LoVo (cell line): ENCODE measurements at regions not wholly inside any gene's neighbourhood (a gene's known extent, or its start where the extent isn't known, plus 50 kb on each side); places are given as distances from the start of the nearest gene placed in this dataset.
A peak's percentile ranks its signal among the peaks of the same experiment; 100 is the strongest.

Experiments used
- DNase-seq: peaks from one replicate; pipeline ENCODE4 v3.0.0-alpha.2; 2016; ENCODE audit warnings: low spot score

DNA sequence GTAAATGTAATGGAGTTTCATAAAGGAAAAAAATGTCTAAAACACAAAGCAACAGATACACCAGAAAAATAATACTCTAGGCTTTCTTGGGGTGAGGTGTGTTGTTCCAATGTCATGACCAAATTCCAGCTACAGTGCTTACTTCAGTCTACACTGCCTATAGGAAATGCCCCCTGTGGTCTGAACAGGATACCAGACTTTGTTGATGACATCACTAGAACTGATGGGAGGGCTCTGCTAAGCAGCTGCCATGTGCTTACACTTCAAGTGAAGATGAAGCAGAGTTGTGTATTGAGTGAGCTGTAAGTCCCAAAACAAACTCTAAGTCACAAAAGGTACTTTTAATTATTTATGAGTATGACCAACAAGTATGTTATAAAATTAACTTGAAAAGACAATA is 456.1 kb upstream of the IL12A start:
- no peak for DNase-seq

DNA sequence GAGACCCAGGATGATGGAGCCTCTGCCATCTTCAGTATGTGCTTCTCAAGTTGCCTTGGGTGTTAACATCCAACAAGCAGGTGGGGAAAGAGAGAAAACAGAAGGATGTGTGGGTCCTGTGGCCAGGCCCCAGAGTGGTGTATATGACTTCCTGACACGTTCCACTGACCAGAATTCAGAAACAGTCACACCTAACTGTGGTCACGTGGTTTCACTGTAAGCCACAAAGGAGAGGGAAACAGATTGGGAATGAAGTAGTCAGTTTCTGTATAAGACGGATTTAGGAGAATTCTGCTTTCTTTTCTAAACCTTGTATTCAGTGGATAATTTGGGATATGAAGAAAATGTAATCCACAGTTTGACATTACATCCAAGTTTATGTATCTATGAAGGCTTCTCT is 454.1 kb upstream of the IL12A start:
- DNase-seq = no peak

GRCh38 chr3:159536876-159537275 is 451.8 kb upstream of the IL12A start:
- DNase-seq = no peak

GRCh38 chr3:159538507-159538906 is 450.1 kb upstream of the IL12A start:
- no peak for DNase-seq

DNA sequence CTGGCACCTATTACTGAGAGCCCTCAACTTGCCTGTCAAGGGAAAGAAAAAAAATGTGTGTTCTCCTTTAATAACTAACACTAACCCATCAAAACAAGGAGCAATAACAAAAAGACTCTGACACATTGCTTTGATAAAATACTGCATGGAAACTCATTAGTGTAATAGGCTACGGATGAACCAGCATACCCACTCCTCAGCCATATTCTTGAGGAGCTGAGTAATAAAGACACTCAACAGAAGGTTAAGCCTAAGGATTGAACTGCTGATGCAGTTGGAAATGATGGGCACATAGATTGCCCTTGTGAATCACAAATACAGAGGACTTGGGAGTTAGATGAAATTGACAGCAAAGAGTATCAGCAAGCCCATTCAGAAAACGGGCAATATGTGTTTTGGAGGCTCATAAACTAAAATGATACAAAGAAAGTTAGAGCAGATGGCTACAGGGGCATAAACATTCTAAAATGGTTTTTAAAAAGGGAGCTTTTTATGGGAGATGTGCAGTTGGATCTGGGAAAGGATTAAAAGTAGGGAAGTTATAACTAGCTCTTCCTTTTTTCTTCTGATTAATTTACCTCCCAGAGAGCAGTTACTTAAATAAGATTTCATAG is 447.6 kb upstream of the IL12A start:
- DNase-seq = no peak

- DNase-seq = no peak
Observed at GRCh38 chr3:159548675-159549335, 439.8 kb upstream of the IL12A start.

GRCh38 chr3:159555205-159555604 is 433.4 kb upstream of the IL12A start:
- no peak for DNase-seq

- DNase-seq = no peak
Observed at GRCh38 chr3:159559771-159560170, 428.9 kb upstream of the IL12A start.

- DNase-seq = no peak
Observed at GRCh38 chr3:159560214-159560979, 428.2 kb upstream of the IL12A start.

DNA sequence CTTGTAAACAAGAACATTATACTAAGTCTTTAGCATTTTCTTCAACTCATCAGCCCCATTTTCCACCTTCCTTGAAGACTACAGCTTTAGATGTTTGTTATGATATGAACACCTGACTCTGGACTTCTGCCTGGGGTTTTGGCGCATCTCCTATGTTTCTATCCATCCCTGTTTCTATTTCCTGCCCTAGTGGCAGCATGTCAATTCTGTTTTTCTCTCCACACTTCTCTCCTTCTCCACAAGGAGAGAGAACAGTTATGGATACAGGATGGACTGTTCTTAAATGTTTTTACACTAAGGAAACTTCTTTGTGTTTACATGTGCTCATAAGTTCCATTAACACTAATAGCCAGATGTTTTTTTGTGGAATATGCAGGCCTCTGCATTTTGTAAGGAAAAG is 423.3 kb upstream of the IL12A start:
- no peak for DNase-seq

DNA sequence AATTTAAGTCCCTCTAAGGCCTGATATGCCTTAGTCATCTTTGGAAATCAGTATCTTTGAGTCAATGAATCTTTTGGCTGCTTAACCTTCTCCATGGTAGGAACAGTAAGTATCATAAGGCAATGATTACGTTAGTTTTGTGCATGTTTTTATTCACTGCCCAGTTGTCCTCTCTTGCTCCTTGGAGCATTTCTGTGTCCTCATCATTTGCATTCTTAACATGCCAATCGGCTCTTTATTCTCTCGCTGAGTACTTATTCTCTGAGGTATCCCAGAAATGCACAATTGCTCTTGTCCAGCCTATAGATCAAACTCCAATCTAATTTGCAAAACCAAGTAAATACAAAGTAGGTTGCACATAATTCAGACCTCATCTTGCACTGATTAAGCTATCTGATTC is 405.0 kb upstream of the IL12A start:
- no peak for DNase-seq

- DNase-seq = no peak
Observed at GRCh38 chr3:159584421-159584820, 404.2 kb upstream of the IL12A start.

GRCh38 chr3:159586571-159587202 is 401.9 kb upstream of the IL12A start:
- DNase-seq = peak; percentile 12

- no peak for DNase-seq
Observed at GRCh38 chr3:159593927-159594605, 394.6 kb upstream of the IL12A start.

- no peak for DNase-seq
Observed at GRCh38 chr3:159600291-159600690, 388.3 kb upstream of the IL12A start.

GRCh38 chr3:159604151-159604581 is 384.5 kb upstream of the IL12A start:
- peak; percentile 7 for DNase-seq

- no peak for DNase-seq
Observed at GRCh38 chr3:159605101-159605500, 383.5 kb upstream of the IL12A start.

GRCh38 chr3:159605776-159606175 is 382.9 kb upstream of the IL12A start:
- DNase-seq = no peak

- DNase-seq = no peak
Observed at GRCh38 chr3:159607856-159608255, 380.8 kb upstream of the IL12A start.

DNA sequence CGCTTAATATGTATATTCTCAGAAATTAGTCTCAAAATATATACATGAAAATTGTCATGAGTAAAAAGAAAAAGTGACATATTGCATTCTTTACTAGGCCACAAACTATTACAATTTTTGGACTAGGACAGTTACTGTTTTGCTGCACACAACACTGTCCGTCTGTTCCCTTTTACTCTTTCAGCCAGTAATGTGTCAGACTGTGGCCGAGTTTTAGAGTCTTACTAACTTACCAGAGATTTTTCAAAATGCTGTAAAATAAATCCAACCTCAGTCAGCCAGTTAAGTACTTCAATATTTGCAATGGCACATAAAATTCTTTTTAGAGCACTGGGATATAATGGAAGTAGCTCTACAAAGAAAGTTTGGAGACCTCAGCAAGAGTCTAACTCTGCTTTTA is 380.3 kb upstream of the IL12A start:
- no peak for DNase-seq

DNA sequence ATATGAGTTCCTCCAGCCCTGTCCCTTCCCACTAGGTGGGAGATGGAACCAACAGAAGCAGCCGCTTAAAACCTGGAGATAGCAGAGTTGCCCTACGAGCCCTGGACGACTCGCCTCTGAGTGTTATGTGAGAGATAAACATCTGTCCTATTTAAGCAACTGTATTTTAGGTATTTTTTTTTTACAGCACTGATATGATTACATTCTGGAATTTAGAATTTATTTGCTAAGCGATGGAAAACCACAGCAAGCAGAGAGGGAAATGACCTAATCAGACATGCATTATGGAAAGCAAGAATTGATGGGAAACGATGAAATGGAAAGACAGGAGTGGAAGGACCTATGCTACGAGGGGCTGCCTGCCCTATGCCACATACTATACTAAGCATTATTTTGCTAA is 379.0 kb upstream of the IL12A start:
- no peak for DNase-seq

- peak; percentile 44 for DNase-seq
Observed at GRCh38 chr3:159616234-159616825, 372.3 kb upstream of the IL12A start.
